ENCODE measurements at regions not wholly inside any gene's neighbourhood (a gene's known extent, or its start where the extent isn't known, plus 50 kb on each side); places are given as distances from the start of the nearest gene placed in this dataset.

DNA sequence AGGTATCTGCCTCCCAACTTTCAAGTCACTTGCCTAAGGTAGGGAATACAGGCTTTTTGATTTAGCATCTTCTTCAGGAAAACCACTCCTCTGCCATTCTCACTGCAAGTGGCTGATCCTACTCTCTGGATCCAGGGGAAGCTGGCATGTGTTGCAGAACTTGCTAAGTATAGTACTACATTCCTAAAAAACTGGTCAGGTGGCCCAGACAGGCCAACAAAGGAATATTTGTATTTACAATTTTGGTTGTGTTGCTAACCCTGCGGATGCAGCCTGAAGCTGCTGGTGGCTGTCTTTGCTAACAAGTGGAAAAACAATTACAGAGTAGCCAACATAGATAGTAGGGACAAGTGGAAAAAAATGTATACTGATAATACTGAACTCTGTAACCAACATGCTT is 222.5 kb upstream of the STARD13 start:
- ChIA-PET CTCF (no interaction called here), POLR2A (no interaction called here)
- FAIRE-seq = no peak

DNA sequence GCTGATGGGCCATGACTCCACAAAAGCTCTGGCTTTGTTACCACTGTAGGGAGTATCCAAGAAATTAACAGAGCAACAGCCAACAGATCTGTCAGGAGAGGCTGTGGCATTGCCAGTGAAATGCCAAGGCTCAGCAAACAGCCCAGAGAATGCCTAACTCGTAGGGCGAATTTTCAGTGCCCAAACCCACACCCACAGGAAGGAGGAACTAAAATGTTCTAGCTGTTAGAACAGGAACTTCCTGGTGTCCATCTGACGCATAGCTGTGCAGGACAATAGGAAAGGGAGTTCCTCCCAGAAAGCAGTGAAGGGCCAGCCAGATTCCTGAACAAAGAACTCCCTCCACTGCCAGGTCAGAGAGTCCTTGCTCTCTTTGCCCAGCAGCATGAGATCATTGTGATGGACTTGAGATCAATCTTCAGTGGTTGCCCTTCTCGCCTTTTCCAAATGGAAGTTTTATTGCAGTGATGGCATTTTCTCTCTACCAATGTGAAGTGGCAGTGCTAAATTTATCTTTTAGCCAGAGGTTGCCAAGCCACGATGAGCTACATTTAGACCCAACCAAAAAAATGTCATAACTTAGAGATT is 224.2 kb upstream of the STARD13 start:
- FAIRE-seq = no peak
- POLR2A ChIA-PET = no interaction called here
- TF ChIP-seq, protein P1, sequence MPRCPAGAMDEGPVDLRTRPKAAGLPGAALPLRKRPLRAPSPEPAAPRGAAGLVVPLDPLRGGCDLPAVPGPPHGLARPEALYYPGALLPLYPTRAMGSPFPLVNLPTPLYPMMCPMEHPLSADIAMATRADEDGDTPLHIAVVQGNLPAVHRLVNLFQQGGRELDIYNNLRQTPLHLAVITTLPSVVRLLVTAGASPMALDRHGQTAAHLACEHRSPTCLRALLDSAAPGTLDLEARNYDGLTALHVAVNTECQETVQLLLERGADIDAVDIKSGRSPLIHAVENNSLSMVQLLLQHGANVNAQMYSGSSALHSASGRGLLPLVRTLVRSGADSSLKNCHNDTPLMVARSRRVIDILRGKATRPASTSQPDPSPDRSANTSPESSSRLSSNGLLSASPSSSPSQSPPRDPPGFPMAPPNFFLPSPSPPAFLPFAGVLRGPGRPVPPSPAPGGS (IDR thresholded peaks at IDR 0.05) = no peak
- TF ChIP-seq JUN (IDR thresholded peaks at IDR 0.05) (no peak), SREBF2 (IDR thresholded peaks at IDR 0.05) (no peak), FOSL2 (IDR thresholded peaks at IDR 0.05) (no peak), FOSL2 (CRISPR knock-in tag; IDR thresholded peaks at IDR 0.05) (no peak), EHF (CRISPR knock-in tag; IDR thresholded peaks at IDR 0.05) (no peak), PHF8 (IDR thresholded peaks at IDR 0.05; ENCODE audit: borderline replicate concordance, low read depth) (no peak), TP53 (CRISPR knock-in tag; IDR thresholded peaks at IDR 0.05) (no peak), ESRRA (IDR thresholded peaks at IDR 0.05; ENCODE audit: borderline replicate concordance, low read length) (no peak), MAFK (IDR thresholded peaks at IDR 0.05; ENCODE audit: partially characterized antibody) (no peak), HOXB13 (CRISPR knock-in tag; IDR thresholded peaks at IDR 0.05; ENCODE audit: low read depth) (no peak), EP300 (IDR thresholded peaks at IDR 0.05) (no peak), ZC3H11A (IDR thresholded peaks at IDR 0.05) (no peak), CHD4 (IDR thresholded peaks at IDR 0.05; ENCODE audit: borderline replicate concordance) (no peak), JUNB (IDR thresholded peaks at IDR 0.05) (no peak), CEBPB (IDR thresholded peaks at IDR 0.05) (no peak), MAZ (IDR thresholded peaks at IDR 0.05; ENCODE audit: borderline replicate concordance, low read depth, low read length) (no peak), HOXB5 (CRISPR knock-in tag; IDR thresholded peaks at IDR 0.05) (no peak), CBX8 (IDR thresholded peaks at IDR 0.05) (no peak)
- TF ChIP-seq, protein P2, sequence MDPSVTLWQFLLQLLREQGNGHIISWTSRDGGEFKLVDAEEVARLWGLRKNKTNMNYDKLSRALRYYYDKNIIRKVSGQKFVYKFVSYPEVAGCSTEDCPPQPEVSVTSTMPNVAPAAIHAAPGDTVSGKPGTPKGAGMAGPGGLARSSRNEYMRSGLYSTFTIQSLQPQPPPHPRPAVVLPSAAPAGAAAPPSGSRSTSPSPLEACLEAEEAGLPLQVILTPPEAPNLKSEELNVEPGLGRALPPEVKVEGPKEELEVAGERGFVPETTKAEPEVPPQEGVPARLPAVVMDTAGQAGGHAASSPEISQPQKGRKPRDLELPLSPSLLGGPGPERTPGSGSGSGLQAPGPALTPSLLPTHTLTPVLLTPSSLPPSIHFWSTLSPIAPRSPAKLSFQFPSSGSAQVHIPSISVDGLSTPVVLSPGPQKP (IDR thresholded peaks at IDR 0.05; ENCODE audit: low read depth, low read length) = no peak
- DNase-seq (ENCODE audit: low read depth in 1 of 2, low spot score in 1 of 2) = peak in 1 of 2 experiments; percentile 6
- CTCF ChIA-PET = no interaction called here
- Histone ChIP-seq H3K9me3 (no peaks in the 10 kb centered on the region), H3K27ac (no peak overlapping the region), H3K4me1 (no peaks in the 10 kb centered on the region), H3K4me3 (no peak overlapping the region), H3K4me2 (no peak overlapping the region)
- no peak for ATAC-seq
- WGBS (ENCODE audit: missing lambda C conversion rate) = 76% methylated on average over 5 of the region's 5 CpGs

More for the DNA sequence above, 222.5 kb upstream of the STARD13 start:
- WGBS (ENCODE audit: missing lambda C conversion rate) = 86% methylated on average over 1 of the region's 1 CpG
- Histone ChIP-seq H3K4me2 (no peak overlapping the region), H3K4me3 (no peak overlapping the region), H3K4me1 (no peaks in the 10 kb centered on the region), H3K9me3 (no peaks in the 10 kb centered on the region), H3K27ac (no peak overlapping the region)
- ATAC-seq (no peak), DNase-seq (ENCODE audit: low read depth in 1 of 2, low spot score in 1 of 2) (no peak)
- TF ChIP-seq JUN (IDR thresholded peaks at IDR 0.05) (no peak), POLR2A (IDR thresholded peaks at IDR 0.05; ENCODE audit: low read length) (no peak), HOXA7 (CRISPR knock-in tag; IDR thresholded peaks at IDR 0.05) (no peak), MYC (IDR thresholded peaks at IDR 0.05; ENCODE audit: borderline replicate concordance, low read length) (no peak), RAD21 (conservative IDR thresholded peaks at IDR 0.05 in 1 of 2, IDR thresholded peaks at IDR 0.05 in 1 of 2) (no peak), RFX5 (IDR thresholded peaks at IDR 0.05) (no peak), ZSCAN20 (CRISPR knock-in tag; IDR thresholded peaks at IDR 0.05) (no peak), GATA3 (IDR thresholded peaks at IDR 0.05; ENCODE audit: borderline replicate concordance) (no peak)
- TF ChIP-seq, protein P1 (IDR thresholded peaks at IDR 0.05) = no peak
- TF ChIP-seq, protein P3, sequence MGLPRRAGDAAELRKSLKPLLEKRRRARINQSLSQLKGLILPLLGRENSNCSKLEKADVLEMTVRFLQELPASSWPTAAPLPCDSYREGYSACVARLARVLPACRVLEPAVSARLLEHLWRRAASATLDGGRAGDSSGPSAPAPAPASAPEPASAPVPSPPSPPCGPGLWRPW (IDR thresholded peaks at IDR 0.05) = no peak
